HG02885 (cell line): ENCODE measurements at regions not wholly inside any gene's neighbourhood (a gene's known extent, or its start where the extent isn't known, plus 50 kb on each side); places are given as distances from the start of the nearest gene placed in this dataset.

Experiments
- ATAC-seq: cut with Tn5 transposase; IDR thresholded peaks from one replicate; pipeline ENCODE4 v1.9.1; 2021; ENCODE audit warnings: mild to moderate bottlenecking; ENCODE audit not compliant: unreplicated experiment, poor library complexity

DNA sequence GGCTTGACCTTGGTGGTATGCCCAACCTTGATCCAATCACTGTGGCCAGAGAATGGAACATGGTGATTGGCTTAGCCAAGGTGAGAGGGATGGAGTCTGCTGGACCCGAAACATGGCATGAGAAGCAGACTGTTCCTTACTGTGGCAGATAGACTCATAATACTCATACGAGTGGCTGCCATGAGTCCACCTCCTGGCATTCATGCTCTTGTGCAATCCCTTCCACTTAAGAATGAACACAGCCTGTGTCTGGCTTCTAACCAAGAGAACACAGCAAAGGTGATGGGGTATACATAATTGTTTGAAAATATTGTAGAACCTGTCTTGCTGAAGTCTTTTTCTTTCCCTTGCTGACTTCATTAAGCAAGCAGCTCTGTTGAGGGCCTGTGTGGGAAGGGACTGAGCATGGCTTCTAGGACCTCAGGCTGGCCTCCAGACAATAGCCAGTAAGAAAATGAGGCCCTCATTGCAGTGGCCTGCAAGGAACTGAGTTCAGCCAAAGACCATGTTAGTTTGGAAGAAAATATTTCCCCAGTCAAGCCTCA is 85.9 kb downstream of the ZNF281 start:
- ATAC-seq = no peak

GRCh38 chr1:200319148-200319547 is 90.7 kb downstream of the ZNF281 start:
- ATAC-seq = no peak

- ATAC-seq = no peak
Measured at GRCh38 chr1:200317236-200317635, 92.6 kb downstream of the ZNF281 start.

DNA sequence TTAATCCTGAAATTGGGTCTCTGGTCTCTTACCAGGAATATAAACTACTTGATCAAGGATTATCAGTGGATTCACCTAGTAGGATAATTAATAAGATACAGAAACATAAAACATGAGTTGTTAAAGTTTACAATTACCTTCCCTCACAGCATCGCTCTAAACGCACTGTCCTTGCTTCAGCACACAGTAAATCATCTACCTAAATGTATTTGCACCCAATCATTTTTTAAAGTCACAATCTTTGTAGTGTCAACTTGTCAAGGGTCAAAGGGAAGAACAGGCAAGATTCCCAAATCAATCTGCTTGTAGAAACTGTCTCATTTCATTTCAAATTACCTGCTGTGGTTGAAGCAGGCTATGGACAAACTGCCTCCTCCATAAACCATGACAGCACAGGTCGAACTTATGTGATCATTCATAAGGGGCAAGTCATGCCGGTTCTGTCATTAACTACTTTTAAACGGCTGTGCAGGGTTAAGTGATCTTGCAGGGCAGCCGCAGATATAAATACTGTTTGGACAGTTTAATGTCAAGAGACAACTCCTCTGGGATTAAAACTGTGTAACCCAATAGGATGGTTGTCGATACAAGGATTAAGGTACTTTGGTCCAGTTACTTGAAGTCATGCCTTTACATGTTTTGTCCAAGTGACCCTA is 93.6 kb downstream of the ZNF281 start:
- no peak for ATAC-seq

- no peak for ATAC-seq
Measured at GRCh38 chr1:200314085-200314750, 95.6 kb downstream of the ZNF281 start.

GRCh38 chr1:200311256-200311655 is 98.6 kb downstream of the ZNF281 start:
- ATAC-seq = no peak

GRCh38 chr1:200310824-200311223 is 99.0 kb downstream of the ZNF281 start:
- no peak for ATAC-seq

DNA sequence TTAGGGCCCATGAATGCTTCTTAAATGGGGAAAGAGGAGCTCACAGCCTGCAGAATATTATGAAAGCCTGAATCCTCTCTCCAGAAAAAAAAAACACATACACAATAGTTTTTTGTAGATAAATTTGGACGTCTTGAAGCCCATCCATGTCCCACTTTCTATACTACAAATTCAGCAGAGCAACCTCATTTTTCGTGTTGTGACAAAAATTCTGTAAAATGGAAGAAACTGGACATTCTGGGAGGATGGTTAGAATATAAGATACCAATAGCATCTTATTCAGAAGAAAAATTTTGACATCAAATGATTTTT is 102.1 kb downstream of the ZNF281 start:
- no peak for ATAC-seq

DNA sequence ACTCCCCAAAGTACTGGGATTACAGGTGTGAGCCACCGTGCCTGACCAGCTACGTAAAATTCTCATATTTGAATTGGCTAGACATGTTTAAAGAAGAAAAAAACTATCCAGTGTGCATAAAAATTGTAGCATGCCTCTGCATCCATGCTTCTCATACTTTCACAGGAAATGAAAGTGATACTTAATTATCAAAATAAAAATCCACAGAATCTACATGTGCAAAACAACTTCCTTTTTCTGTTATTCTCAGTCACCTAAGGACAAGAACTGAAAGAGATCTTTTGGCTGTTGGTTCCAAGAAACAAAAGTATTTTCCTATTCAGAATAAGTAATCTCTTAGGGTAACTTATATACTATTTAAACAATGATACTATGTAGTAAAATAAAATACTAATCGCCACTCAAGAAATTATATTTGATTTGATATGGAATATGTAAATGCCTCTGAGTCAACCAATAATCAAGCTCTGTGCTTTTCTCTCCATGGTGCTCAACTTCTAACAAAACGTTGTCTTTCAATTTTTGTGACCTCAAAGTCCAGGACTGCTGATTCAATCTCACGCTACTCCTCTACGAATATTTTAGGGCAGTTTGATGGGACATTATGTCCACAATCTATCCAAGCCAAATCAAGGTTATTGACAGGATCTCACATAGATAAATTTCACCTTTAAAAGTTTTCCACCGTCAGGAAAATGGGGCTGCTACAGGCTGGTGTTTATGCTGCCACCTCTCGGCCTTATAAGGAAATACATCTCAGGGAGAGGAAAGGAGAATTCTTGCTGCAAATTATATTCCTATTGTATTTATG is 102.7 kb downstream of the ZNF281 start:
- ATAC-seq = peak; percentile 34

- no peak for ATAC-seq
Measured at GRCh38 chr1:200305806-200306205, 104.0 kb downstream of the ZNF281 start.

DNA sequence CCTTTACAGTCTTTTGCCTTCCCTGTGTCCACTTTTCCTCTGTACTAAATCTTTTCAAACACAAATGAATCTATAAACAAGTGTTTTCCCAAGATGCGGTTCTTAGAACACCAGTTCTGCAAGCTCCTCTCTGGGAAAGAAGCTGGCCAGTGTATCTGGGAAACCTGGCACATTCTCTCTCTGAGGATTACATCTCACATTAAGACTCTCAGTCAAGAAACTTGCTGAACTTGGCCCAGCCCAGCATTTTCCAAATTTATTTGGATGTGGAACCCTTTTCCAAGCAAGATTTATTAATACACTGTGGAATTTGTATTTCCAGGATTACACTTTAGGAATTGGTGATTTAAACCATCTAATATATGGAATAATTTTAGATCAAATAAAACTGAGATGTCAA is 105.7 kb downstream of the ZNF281 start:
- ATAC-seq = no peak

DNA sequence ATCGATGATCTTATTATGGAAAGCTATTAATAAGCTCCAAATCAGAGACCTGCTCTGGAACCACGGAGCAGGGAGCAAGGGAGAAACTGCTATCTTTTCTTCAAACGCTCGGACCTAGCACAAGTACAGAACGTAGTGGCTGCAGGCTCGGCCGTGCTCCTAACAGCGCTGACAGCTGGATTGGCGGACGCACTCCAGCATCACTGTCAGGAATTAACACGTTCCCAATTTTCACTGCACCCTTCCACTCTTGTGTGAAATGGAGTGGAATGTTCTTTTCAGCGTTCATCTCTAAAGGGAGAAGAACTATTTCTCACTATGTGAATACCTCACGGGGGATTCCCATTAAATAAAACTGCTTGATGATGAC is 106.9 kb downstream of the ZNF281 start:
- peak; percentile 18 for ATAC-seq

DNA sequence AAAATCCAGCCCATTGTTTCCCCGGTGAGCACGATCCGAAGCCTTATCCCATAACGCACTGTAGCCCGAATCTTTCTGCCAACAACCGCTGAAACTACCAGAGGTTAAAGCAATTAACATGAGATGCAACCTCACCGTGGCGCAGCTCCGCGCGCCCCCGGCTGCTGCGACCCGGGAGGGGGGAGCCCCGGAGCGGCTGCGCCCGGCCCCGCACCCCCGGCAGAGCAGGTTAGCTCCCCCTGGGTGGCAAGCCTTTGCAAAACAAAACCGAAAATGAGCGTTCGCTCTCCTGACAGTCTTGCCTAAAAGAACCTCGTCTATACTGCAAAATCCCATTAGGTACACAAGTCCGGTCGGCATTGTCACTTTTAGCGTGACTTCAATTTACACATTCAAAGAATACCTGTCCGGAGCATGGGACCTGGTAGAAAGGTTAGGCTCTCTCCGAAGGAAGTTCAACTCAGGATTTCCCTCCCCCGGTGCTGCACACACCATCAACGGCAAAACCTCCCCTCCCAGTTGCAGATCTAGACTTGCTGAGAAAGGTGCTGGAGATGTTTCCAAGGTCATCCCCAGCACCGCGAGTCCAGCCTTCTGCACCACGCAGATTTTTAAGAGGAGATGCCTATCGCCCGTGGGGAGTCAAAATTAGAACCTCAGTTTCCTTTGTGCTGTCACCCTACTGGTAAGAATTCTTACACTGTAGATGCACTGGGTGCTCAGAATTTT is 107.5 kb downstream of the ZNF281 start:
- peak; percentile 71 for ATAC-seq

- no peak for ATAC-seq
Measured at GRCh38 chr1:200301152-200301551, 108.7 kb downstream of the ZNF281 start.

GRCh38 chr1:200299571-200299970 is 110.3 kb downstream of the ZNF281 start:
- ATAC-seq = no peak

GRCh38 chr1:200298242-200298641 is 111.6 kb downstream of the ZNF281 start:
- no peak for ATAC-seq

GRCh38 chr1:200296091-200296661 is 113.7 kb downstream of the ZNF281 start:
- no peak for ATAC-seq

GRCh38 chr1:200294241-200294640 is 115.6 kb downstream of the ZNF281 start:
- ATAC-seq = no peak

DNA sequence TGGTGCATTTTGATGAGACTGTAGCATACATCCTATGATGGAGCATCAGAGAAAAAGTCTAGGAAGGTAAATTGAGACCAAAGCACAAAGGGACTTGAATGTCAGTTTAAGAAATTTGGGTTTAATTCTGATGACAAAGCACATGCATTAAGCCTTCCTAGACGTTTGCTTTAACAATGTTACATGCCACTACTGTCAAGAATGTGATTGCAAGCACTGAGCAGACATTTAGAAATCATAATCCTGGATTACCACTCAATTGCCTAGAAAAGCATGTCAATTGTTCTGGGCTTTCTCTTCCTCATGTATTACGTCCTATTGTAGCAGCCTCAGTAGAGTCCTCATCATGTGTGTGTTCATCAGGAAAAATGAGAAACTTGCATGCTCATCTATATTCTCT is 117.1 kb downstream of the ZNF281 start:
- no peak for ATAC-seq

DNA sequence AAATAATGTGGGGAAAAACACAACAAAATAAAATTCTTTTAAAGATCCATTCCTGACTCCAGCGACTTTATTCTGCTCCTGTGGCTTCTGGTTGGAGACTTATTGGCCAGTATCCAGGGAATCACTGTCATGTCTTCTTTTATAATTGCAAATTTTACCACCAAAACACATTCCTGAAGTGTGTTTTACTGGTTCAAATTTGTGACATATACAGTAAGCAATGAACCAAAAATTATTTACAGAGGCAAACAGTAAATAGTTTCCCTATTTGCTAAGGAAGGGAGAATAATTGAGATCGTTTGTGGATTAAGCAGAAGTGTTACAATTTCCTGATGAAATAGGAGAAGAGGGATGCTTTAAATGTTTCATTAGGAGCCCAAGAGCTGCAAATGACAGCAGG is 118.7 kb downstream of the ZNF281 start:
- ATAC-seq = no peak
